GM20000 (cell line): ENCODE measurements at regions not wholly inside any gene's neighbourhood (a gene's known extent, or its start where the extent isn't known, plus 50 kb on each side); places are given as distances from the start of the nearest gene placed in this dataset.

Source experiments
- DNase-seq: peaks from one replicate; pipeline ENCODE4 v3.0.0; 2012; ENCODE audit warnings: low spot score
- TF ChIP-seq, protein P1 (sequence below): IDR thresholded peaks from 2 replicates; pipeline ENCODE4 v1.5.1; 2012; ENCODE audit warnings: mild to moderate bottlenecking, control low read depth; ENCODE audit errors: extremely low read depth, missing control alignments

DNA sequence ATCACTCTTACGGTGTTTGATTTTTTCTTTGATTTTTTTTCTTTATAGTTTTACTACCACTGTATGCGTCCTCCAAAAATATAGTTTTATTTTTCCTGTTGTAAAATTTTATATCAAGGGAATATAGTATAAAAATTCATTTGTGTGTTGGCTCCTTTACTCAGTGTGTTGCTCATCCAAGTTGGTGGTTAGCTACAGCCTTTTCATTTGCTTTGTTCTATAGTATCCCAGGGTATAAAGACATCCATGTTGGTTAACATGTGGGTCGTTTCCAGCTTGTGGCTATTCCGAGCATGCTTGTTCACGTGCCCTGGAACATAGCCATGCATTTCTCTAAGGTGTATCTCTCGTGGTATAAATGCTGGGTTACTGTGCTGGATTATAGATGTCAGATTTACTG lies 54.8 kb upstream of the DAB2 start:
- TF ChIP-seq, protein P1, sequence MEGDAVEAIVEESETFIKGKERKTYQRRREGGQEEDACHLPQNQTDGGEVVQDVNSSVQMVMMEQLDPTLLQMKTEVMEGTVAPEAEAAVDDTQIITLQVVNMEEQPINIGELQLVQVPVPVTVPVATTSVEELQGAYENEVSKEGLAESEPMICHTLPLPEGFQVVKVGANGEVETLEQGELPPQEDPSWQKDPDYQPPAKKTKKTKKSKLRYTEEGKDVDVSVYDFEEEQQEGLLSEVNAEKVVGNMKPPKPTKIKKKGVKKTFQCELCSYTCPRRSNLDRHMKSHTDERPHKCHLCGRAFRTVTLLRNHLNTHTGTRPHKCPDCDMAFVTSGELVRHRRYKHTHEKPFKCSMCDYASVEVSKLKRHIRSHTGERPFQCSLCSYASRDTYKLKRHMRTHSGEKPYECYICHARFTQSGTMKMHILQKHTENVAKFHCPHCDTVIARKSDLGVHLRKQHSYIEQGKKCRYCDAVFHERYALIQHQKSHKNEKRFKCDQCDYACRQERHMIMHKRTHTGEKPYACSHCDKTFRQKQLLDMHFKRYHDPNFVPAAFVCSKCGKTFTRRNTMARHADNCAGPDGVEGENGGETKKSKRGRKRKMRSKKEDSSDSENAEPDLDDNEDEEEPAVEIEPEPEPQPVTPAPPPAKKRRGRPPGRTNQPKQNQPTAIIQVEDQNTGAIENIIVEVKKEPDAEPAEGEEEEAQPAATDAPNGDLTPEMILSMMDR: no peak
- DNase-seq: no peak

DNA sequence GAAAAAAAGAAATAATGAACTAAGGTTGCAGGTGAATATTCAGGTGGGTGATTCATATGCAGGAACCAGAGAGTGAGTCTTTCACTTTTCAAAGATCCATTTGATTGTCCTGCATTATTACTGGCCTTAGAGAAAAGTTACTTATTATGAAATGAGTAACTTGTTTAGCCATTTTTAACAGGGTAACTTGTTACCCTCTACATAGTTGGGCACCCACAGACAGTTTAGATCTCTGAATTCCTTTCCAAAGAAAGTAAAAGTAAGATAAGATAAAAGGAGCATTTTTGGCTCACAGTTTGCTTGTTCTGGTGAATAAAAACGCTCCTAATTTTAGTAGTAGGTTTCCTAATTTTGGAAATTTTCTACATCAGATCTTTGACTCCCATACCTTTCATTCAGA lies 54.1 kb upstream of the DAB2 start:
- no peak for DNase-seq
- TF ChIP-seq, protein P1: no peak

DNA sequence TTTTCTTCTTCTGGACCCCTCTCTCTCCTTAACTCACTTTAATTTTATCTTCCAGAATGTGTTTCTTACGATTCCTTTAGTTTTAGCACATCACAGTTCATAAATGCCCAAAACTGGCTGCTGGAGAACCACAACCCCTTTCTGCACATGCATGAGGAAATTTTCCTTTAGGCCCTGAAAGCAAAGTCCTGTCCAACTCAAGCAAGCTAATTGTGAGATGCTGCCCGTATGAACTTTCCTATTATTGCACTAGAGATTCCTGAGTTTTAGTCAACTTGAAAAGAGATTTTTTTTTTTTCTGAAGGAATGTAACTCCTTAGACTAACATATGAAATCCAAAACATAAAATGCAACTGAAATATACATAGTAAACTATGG lies 52.1 kb upstream of the DAB2 start:
- TF ChIP-seq, protein P1: no peak
- DNase-seq: no peak

DNA sequence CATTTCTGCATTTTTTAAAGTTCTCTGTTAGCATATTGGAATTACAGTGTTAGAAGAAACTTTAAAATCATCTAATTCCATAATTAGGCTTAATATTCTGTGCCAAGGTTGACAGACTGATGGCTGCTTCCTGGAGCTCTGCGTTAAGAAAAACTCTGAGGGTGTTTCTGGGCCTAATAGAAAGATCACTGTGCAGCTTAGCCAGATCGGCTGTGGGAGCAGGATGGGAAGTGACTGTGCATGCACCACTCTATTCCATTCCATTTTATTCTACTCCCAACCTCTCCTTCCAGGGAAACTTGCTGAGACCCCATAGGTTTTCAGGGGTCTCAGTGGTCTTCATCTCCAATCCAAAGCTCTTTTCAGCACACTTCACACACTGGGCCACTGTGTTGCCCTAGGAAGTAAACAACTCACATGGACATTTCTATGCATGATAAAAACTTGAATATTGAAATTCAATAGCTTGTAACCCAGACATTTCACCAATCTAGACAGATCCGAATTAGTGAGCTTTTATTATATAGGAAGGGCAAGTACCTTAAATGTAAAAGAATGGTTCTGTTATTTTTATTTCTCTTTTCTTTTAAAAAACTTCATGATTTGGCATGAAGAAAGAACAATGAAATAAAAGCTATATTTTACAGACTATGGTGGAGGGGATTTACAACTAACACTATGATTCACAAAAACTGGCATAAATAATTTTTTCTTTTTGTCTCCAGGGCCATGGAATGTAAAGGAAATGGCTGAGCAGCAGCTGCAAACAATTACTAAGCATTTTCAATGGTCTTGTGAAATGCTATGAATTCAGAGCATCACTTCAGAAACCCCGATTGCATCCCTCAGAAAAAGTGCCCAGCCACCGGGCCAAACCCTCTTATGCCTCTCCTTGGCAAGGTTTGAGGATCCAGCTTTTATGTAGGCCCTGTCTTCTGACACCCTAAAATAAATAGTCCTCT lies 51.4 kb upstream of the DAB2 start:
- no peak for DNase-seq
- TF ChIP-seq, protein P1: no peak

DNA sequence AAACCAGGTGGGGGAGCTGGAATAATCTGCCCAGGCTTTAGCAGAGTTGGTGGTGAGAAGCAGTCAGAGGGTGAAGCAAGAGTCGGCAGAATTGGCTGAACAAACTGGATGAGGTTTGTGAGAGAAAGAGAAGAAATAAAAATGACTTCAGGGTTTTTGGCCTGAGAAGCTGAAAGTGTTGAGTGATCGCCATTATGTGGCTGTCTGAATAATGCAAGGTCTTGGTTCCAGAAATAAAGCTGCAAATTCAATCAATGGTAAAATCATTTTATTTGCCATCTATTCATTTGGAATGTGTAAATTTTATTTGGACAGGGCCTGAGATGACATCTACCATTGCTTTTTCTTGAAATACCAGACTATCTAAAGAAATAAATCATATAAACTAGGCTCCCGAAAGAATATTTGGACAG lies 50.4 kb upstream of the DAB2 start:
- TF ChIP-seq, protein P1: no peak
- DNase-seq: no peak
